ENCODE measurements at regions not wholly inside any gene's neighbourhood (a gene's known extent, or its start where the extent isn't known, plus 50 kb on each side); places are given as distances from the start of the nearest gene placed in this dataset.

- DNase-seq (ENCODE audit: low spot score): no peak
Observed at GRCh38 chr9:13648068-13648467, 368.6 kb upstream of the MPDZ start.

GRCh38 chr9:13646500-13647021 is 367.1 kb upstream of the MPDZ start:
- no peak for DNase-seq (ENCODE audit: low spot score)

- no peak for DNase-seq (ENCODE audit: low spot score)
Observed at GRCh38 chr9:13645557-13645956, 366.1 kb upstream of the MPDZ start.

- DNase-seq (ENCODE audit: low spot score): no peak
Observed at GRCh38 chr9:13644675-13645074, 365.2 kb upstream of the MPDZ start.

- no peak for DNase-seq (ENCODE audit: low spot score)
Observed at GRCh38 chr9:13642646-13643045, 363.2 kb upstream of the MPDZ start.

GRCh38 chr9:13629067-13629466 is 349.6 kb upstream of the MPDZ start:
- no peak for DNase-seq (ENCODE audit: low spot score)

GRCh38 chr9:13628526-13628925 is 349.0 kb upstream of the MPDZ start:
- DNase-seq (ENCODE audit: low spot score): no peak

GRCh38 chr9:13627502-13627901 is 348.0 kb upstream of the MPDZ start:
- DNase-seq (ENCODE audit: low spot score): no peak

GRCh38 chr9:13627071-13627470 is 347.6 kb upstream of the MPDZ start:
- DNase-seq (ENCODE audit: low spot score): no peak

GRCh38 chr9:13626601-13627000 is 347.1 kb upstream of the MPDZ start:
- DNase-seq (ENCODE audit: low spot score): no peak

GRCh38 chr9:13621872-13622564 is 342.5 kb upstream of the MPDZ start:
- no peak for DNase-seq (ENCODE audit: low spot score)

GRCh38 chr9:13616491-13617035 is 337.1 kb upstream of the MPDZ start:
- DNase-seq (ENCODE audit: low spot score): no peak

- DNase-seq (ENCODE audit: low spot score): no peak
Observed at GRCh38 chr9:13615660-13616490, 336.4 kb upstream of the MPDZ start.

- DNase-seq (ENCODE audit: low spot score): no peak
Observed at GRCh38 chr9:13614060-13614459, 334.6 kb upstream of the MPDZ start.

GRCh38 chr9:13613296-13613695 is 333.8 kb upstream of the MPDZ start:
- DNase-seq (ENCODE audit: low spot score): no peak

- no peak for DNase-seq (ENCODE audit: low spot score)
Observed at GRCh38 chr9:13608451-13608850, 329.0 kb upstream of the MPDZ start.

GRCh38 chr9:13607481-13608441 is 328.3 kb upstream of the MPDZ start:
- no peak for DNase-seq (ENCODE audit: low spot score)

GRCh38 chr9:13606586-13606985 is 327.1 kb upstream of the MPDZ start:
- no peak for DNase-seq (ENCODE audit: low spot score)

- DNase-seq (ENCODE audit: low spot score): no peak
Observed at GRCh38 chr9:13603921-13604320, 324.4 kb upstream of the MPDZ start.

GRCh38 chr9:13598738-13599137 is 319.2 kb upstream of the MPDZ start:
- DNase-seq (ENCODE audit: low spot score): no peak

- DNase-seq (ENCODE audit: low spot score): no peak
Observed at GRCh38 chr9:13597427-13597826, 317.9 kb upstream of the MPDZ start.

GRCh38 chr9:13597004-13597403 is 317.5 kb upstream of the MPDZ start:
- DNase-seq (ENCODE audit: low spot score): no peak

Measured in iPS-NIHi11 (cell line).